ENCODE measurements at regions not wholly inside any gene's neighbourhood (a gene's known extent, or its start where the extent isn't known, plus 50 kb on each side); places are given as distances from the start of the nearest gene placed in this dataset.

DNA sequence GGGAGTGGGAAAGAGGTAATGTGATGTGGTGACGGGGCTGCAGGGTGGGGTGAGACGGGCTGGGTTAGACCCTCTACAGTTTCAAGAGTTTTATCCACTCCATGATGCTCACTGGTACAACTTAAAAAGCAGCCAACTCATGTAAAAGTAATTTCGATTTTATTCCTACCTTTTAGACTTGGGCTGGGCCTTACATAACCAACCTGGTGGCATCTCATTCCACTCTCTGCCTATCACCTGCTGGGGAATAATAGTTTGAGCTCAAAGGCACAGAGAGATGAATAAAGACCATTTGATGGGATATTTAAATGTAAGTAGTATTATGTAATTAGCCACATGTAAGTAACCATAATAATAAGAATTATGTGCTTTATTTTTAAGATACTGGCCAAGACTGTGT is 366.0 kb upstream of the RNF32 start:
- Mint-ChIP-seq H3K27ac (no peak overlapping the region), H3K9me3 (no peaks in the 10 kb centered on the region), H3K36me3 (no peaks in the 10 kb centered on the region)
- ATAC-seq (no peak), DNase-seq (ENCODE audit: low spot score in 2 of 2) (no peak)

DNA sequence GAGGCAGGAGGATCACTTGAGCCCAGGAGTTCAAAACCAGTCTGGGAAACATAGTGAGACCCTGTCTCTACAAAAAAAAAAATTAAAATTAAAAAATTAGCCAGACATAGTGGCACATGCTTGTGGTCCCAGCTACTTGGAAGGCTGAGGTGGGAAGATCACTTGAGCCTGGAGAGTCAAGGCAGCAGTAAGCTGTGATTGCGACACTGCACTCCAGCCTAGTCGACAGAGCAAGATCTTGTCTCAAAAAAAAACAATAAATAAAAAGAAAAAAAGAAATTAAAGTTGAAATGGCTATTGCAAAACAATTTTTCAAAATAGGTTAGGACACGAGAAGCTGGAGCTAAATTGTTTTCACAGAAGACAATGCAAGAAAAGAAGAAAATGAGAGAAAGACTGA is 379.0 kb upstream of the RNF32 start:
- Mint-ChIP-seq H3K9me3 (peaks cover 0 to 5% of the 10 kb centered on the region in 2 donors), H3K36me3 (peaks cover 0 to 5% of the 10 kb centered on the region in 2 donors), H3K27ac (no peak overlapping the region)
- ATAC-seq (no peak), DNase-seq (ENCODE audit: low spot score in 2 of 2) (no peak)

DNA sequence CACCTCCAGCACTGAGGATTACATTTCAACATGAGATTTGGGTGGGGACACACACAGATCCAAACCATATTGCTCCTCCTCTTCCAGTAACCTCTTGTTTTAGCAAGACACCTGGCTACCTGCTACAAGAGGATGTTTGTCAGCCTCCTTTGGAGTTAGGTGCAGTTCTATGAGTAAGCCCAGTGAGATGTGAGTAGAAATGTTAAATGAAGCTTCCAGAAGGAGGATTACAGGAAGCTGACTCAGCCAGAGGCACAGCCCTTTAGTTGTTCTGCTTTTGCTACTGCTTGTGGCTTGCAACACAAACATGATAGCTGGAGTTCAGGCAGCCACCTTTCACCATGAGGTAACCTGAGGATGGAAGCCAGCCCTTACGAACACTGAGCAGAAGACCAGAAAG is 382.7 kb upstream of the RNF32 start:
- ATAC-seq, result peak in 1 of 2 donors; percentile 74
- DNase-seq (ENCODE audit: low spot score in 2 of 2), result no peak
- Mint-ChIP-seq H3K36me3 (peaks cover 0 to 5% of the 10 kb centered on the region in 2 donors), H3K9me3 (peaks cover 0 to 5% of the 10 kb centered on the region in 2 donors), H3K27ac (no peak overlapping the region)

GRCh38 chr7:156255635-156256034 is 384.9 kb upstream of the RNF32 start:
- no peak for DNase-seq (ENCODE audit: low spot score in 2 of 2)
- Mint-ChIP-seq H3K27ac (no peak overlapping the region), H3K9me3 (peaks cover 0 to 5% of the 10 kb centered on the region in 2 donors), H3K36me3 (peaks cover 0 to 5% of the 10 kb centered on the region in 2 donors)
- no peak for ATAC-seq

DNA sequence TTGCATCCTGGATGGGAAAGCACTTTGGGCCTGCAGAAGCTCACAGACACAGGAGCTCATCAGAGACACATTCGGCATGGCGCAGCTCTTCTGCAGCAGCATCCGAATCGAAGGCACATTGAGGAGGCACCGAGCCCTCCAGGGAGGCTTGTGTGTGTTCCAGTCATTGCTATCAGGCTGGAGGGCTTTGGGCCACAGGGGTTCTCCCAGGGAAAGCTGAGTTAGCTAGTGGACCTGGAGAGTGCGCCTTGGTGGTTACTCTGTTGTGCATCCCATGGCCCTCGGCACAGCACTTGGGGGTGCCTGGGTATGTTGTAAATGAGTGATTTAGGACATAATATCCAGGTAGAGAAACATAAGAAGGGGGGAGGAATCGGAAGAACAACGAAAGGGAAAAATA is 388.7 kb upstream of the RNF32 start:
- no peak overlapping the region for H3K27ac Mint-ChIP-seq
- DNase-seq (ENCODE audit: low spot score in 2 of 2) (no peak), ATAC-seq (no peak)
- no peaks in the 10 kb centered on the region for H3K36me3 Mint-ChIP-seq
- no peaks in the 10 kb centered on the region for H3K9me3 Mint-ChIP-seq

- ATAC-seq, result no peak
- no peaks in the 10 kb centered on the region for H3K36me3 Mint-ChIP-seq
Measured at GRCh38 chr7:156240532-156240931, 400.0 kb upstream of the RNF32 start.

DNA sequence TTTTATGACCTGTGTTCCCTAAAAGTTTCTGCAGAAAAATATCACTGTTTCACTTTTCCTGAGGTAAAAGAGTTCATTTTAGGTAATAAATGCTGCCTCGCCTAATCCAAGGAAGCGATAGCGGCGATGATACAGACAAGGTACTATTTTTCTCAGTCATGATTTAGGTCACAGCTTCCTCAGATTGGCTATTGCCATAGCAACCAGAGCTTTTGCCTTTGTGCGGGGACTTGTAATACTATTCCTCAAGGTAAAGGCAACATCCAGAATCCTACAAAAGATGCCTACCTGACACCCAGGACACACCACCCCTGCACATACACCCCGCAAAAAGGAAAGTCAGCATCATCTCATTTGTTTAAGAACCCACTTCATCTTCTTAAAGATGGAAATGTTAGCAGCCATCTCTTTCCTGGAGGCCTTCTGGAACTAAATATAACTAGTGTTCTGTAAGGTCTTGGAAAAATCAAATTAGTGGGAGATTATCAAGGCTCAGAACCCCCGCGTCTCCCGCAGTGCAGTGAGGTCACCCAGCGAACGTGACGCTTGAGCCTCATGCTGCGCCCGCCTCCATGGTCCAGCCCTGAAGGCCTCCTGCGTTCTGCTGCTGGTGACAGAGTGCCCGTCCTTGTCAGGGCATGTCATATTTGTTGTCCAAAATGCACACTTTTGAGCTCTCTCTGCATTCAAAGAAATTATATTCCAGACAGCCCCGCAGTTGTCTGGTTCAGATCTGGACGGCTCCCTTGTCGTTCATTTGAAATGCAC is 402.0 kb upstream of the RNF32 start:
- ATAC-seq (no peak), DNase-seq (ENCODE audit: low spot score in 2 of 2) (no peak)
- Mint-ChIP-seq H3K9me3 (peaks cover 0 to 16% of the 10 kb centered on the region in 2 donors), H3K36me3 (no peaks in the 10 kb centered on the region), H3K27ac (peak overlapping the region in 1 of 2 donors; percentile 9)

More at GRCh38 chr7:156240532-156240931, 400.0 kb upstream of the RNF32 start:
- H3K27ac Mint-ChIP-seq, result no peak overlapping the region
- DNase-seq (ENCODE audit: low spot score in 2 of 2), result no peak
- peaks cover 0 to 22% of the 10 kb centered on the region in 2 donors for H3K9me3 Mint-ChIP-seq

GRCh38 chr7:156237614-156238013 is 403.0 kb upstream of the RNF32 start:
- Mint-ChIP-seq H3K27ac (no peak overlapping the region), H3K36me3 (no peaks in the 10 kb centered on the region), H3K9me3 (peaks cover 0 to 10% of the 10 kb centered on the region in 2 donors)
- no peak for ATAC-seq
- no peak for DNase-seq (ENCODE audit: low spot score in 2 of 2)

GRCh38 chr7:156236936-156237599 is 403.5 kb upstream of the RNF32 start:
- no peak for DNase-seq (ENCODE audit: low spot score in 2 of 2)
- Mint-ChIP-seq H3K36me3 (no peaks in the 10 kb centered on the region), H3K9me3 (peaks cover 0 to 9% of the 10 kb centered on the region in 2 donors), H3K27ac (no peak overlapping the region)
- no peak for ATAC-seq

GRCh38 chr7:156236181-156236889 is 404.2 kb upstream of the RNF32 start:
- no peak overlapping the region for H3K27ac Mint-ChIP-seq

GRCh38 chr7:156234666-156235494 is 405.7 kb upstream of the RNF32 start:
- ATAC-seq (no peak), DNase-seq (ENCODE audit: low spot score in 2 of 2) (no peak)
- Mint-ChIP-seq H3K9me3 (peaks cover 0 to 9% of the 10 kb centered on the region in 2 donors), H3K27ac (no peak overlapping the region), H3K36me3 (no peaks in the 10 kb centered on the region)

More at GRCh38 chr7:156236181-156236889, 404.2 kb upstream of the RNF32 start:
- DNase-seq (ENCODE audit: low spot score in 2 of 2), result no peak
- no peaks in the 10 kb centered on the region for H3K36me3 Mint-ChIP-seq
- H3K9me3 Mint-ChIP-seq, result peaks cover 0 to 9% of the 10 kb centered on the region in 2 donors
- ATAC-seq, result no peak

DNA sequence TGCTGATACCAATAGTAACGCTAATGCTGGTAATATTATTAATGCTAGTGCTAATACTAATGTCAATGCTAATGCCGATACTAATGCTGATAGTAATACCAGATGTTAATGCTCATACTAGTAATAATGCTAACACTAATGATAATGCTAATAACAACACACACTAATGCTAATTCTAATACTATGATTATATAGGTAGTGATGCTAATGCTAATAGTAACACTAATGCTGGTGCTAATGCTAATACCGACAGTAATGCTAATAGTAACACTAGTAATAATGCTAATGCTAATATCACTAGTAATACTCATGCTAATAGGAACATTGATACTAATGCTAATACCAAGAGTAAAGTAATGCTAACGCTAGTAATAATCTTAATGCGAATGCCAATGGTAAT is 406.4 kb upstream of the RNF32 start:
- H3K9me3 Mint-ChIP-seq, result peaks cover 0 to 9% of the 10 kb centered on the region in 2 donors
- ATAC-seq (no peak), DNase-seq (ENCODE audit: low spot score in 2 of 2) (no peak)
- no peaks in the 10 kb centered on the region for H3K36me3 Mint-ChIP-seq
- H3K27ac Mint-ChIP-seq, result no peak overlapping the region

DNA sequence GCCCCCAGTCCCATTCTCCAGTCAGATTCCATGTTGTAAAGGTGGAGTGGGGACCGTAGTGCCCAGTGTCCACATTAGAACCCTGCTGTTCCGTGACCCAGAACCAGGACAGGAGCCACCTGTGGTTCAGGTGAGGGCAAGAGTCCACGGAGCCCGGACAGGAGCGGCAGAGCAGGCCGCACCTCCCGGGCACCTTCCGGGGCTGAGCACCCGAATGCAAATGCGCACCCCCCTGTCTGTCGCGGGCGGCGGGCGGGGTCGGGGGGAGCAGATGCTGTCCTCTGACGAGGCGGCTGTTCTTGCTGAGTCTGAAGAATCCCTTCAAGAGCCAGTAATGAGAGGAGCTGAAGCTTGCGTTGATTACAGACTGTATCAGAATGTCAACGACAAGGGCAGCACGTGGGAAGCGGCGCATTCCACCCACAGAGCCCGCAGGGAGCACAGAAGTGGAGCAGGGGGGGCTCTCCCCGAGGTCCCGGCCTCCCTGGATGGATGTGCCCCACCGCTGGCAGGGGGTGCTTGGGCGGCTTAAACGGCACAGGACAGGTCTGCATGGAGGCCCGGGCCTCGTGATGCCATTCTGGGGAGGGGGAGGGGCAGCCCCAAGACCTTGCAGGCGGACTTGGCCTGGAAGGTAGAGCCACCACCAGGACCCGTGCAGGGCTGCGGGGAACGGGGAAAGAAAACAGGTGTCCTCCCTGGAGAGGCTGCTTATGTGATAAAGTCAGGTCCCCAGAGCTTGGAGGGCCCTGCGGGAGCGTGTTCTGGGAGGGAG is 407.5 kb upstream of the RNF32 start:
- Mint-ChIP-seq H3K9me3 (peaks cover 0 to 9% of the 10 kb centered on the region in 2 donors), H3K27ac (no peak overlapping the region), H3K36me3 (no peaks in the 10 kb centered on the region)
- DNase-seq (ENCODE audit: low spot score in 2 of 2), result no peak
- no peak for ATAC-seq

GRCh38 chr7:156230576-156230975 is 410.0 kb upstream of the RNF32 start:
- no peak for DNase-seq (ENCODE audit: low spot score in 2 of 2)
- ATAC-seq, result no peak
- no peak overlapping the region for H3K27ac Mint-ChIP-seq
- no peaks in the 10 kb centered on the region for H3K9me3 Mint-ChIP-seq
- H3K36me3 Mint-ChIP-seq, result no peaks in the 10 kb centered on the region

DNA sequence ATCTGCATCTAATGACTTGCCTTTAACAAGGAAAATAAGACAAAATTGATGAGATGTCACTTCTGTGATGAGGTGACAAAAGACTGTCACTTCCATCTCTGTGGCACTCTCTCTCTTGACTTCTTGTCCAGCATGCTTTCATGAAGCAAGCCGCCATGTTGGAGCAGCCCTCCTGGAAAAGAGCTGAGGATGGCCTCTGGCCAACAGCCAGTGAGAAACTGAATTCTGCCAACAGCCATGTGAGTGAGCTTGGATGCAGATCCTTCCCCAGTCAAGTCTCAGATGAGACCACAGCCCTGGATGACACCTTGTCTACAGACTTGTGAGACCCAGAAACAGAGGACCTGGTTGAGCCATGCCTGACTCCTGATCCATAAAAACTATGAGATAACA is 412.6 kb upstream of the SHH start:
- DNase-seq (ENCODE audit: low spot score in 2 of 2) (no peak), ATAC-seq (no peak)
- Mint-ChIP-seq H3K36me3 (no peaks in the 10 kb centered on the region), H3K27ac (no peak overlapping the region), H3K9me3 (no peaks in the 10 kb centered on the region)
